ENCODE measurements at regions not wholly inside any gene's neighbourhood (a gene's known extent, or its start where the extent isn't known, plus 50 kb on each side); places are given as distances from the start of the nearest gene placed in this dataset.

- no peak overlapping the region for H3K4me3 ChIP-seq
- no peak overlapping the region for H2AFZ ChIP-seq (ENCODE audit: control insufficient read depth, low read depth, low read length)
- no peak overlapping the region for H3K4me2 ChIP-seq (ENCODE audit: control insufficient read depth, insufficient read depth)
- no peak for TF ChIP-seq MAX (IDR thresholded peaks at IDR 0.05; ENCODE audit: low read depth, low read length)
- TF ChIP-seq BCL3 (IDR thresholded peaks at IDR 0.05; ENCODE audit: borderline replicate concordance, insufficient read depth, low read depth, low read length, poor library complexity, severe bottlenecking) = no peak
- TF ChIP-seq MTA2 (IDR thresholded peaks at IDR 0.05; ENCODE audit: low read depth) = peak; percentile 48; the same call in 1 of the 2 replicates
- RAD21 ChIA-PET (ENCODE audit: unreplicated experiment) = no interaction called here
- no peaks in the 10 kb centered on the region for H3K36me3 ChIP-seq (ENCODE audit: control insufficient read depth in 2 of 2, insufficient read depth in 2 of 2, low read length in 1 of 2)
- no TSS peak for BruUV-seq (replicated peaks)
- POLR2A ChIA-PET = no interaction called here
- SMC1A ChIA-PET (ENCODE audit: uncharacterized antibody, unreplicated experiment) = no interaction called here
- no peaks in the 10 kb centered on the region for H4K20me1 ChIP-seq (ENCODE audit: control insufficient read depth, insufficient read depth)
- H3K27ac ChIP-seq (ENCODE audit: control insufficient read depth, insufficient read depth) = no peak overlapping the region
- no peaks in the 10 kb centered on the region for H3K4me1 ChIP-seq (ENCODE audit: control insufficient read depth, insufficient read depth, low read length)
- 82% methylated on average over 1 of the region's 1 CpG for WGBS (ENCODE audit: insufficient coverage, insufficient replicate concordance, low lambda C conversion rate, missing lambda C conversion rate)
- intact Hi-C loops (cut with micrococcal nuclease; ENCODE audit: unreplicated experiment) = no loop called here
- in situ Hi-C loops (cut with MboI) = no loop called here
- H3K9me3 ChIP-seq (replicated peaks; ENCODE audit: control insufficient read depth, insufficient read depth, low read length) = no peaks in the 10 kb centered on the region
- no peak overlapping the region for H3K9ac ChIP-seq (ENCODE audit: control insufficient read depth, insufficient read depth, low read length)
- CTCF ChIA-PET = no interaction called here
- H3K79me2 ChIP-seq (ENCODE audit: control insufficient read depth, insufficient read depth, low read length) = no peaks in the 10 kb centered on the region
- DNase-seq (ENCODE audit: low read depth, low spot score) (no peak), FAIRE-seq (no peak), ATAC-seq (no peak)
- H3K27me3 ChIP-seq (replicated peaks in 1 of 2; ENCODE audit: control insufficient read depth in 2 of 2, insufficient read depth in 2 of 2, low read length in 1 of 2) = no peaks in the 10 kb centered on the region
These were observed 804.3 kb downstream of the CDH11 start for GRCh38 chr16:64317601-64318000.

GRCh38 chr16:64313726-64314125 lies 808.1 kb downstream of the CDH11 start:
- Histone ChIP-seq H3K9me3 (replicated peaks; ENCODE audit: control insufficient read depth, insufficient read depth, low read length) (no peaks in the 10 kb centered on the region), H3K9ac (ENCODE audit: control insufficient read depth, insufficient read depth, low read length) (no peak overlapping the region), H3K36me3 (ENCODE audit: control insufficient read depth in 2 of 2, insufficient read depth in 2 of 2, low read length in 1 of 2) (no peaks in the 10 kb centered on the region), H3K4me2 (ENCODE audit: control insufficient read depth, insufficient read depth) (no peak overlapping the region), H3K4me1 (ENCODE audit: control insufficient read depth, insufficient read depth, low read length) (no peaks in the 10 kb centered on the region), H2AFZ (ENCODE audit: control insufficient read depth, low read depth, low read length) (no peak overlapping the region), H4K20me1 (ENCODE audit: control insufficient read depth, insufficient read depth) (no peaks in the 10 kb centered on the region), H3K27me3 (replicated peaks in 1 of 2; ENCODE audit: control insufficient read depth in 2 of 2, insufficient read depth in 2 of 2, low read length in 1 of 2) (no peaks in the 10 kb centered on the region), H3K27ac (ENCODE audit: control insufficient read depth, insufficient read depth) (no peak overlapping the region), H3K4me3 (no peak overlapping the region), H3K79me2 (ENCODE audit: control insufficient read depth, insufficient read depth, low read length) (no peaks in the 10 kb centered on the region)
- no peak for FAIRE-seq
- CTCF ChIA-PET = no interaction called here
- DNase-seq (ENCODE audit: low read depth, low spot score) = no peak
- RAD21 ChIA-PET (ENCODE audit: unreplicated experiment) = no interaction called here
- SMC1A ChIA-PET (ENCODE audit: uncharacterized antibody, unreplicated experiment) = no interaction called here
- BruUV-seq (replicated peaks) = no TSS peak
- WGBS (ENCODE audit: insufficient coverage, insufficient replicate concordance, low lambda C conversion rate, missing lambda C conversion rate) = 44% methylated on average over 4 of the region's 4 CpGs
- intact Hi-C loops (cut with micrococcal nuclease; ENCODE audit: unreplicated experiment) (no loop called here), in situ Hi-C loops (cut with MboI) (no loop called here)
- POLR2A ChIA-PET = no interaction called here
- TF ChIP-seq ZSCAN29 (IDR thresholded peaks at IDR 0.05) = no peak
- TF ChIP-seq SUPT20H (IDR thresholded peaks at IDR 0.05; ENCODE audit: borderline replicate concordance, control insufficient read depth, low read depth, low read length) = no peak
- no peak for ATAC-seq
